Activated T-cell treated with anti-CD3 and anti-CD28 coated beads, Interleukin-2, amount 50 U/mL, for 72 hours (primary cell): ENCODE measurements at regions not wholly inside any gene's neighbourhood (a gene's known extent, or its start where the extent isn't known, plus 50 kb on each side); places are given as distances from the start of the nearest gene placed in this dataset.
"Not testable (repeated sequence)": the region's sequence is repeated elsewhere in the genome, so short reads cannot be mapped to it uniquely, and the experiment has no call there.

ENCODE experiments used
- ATAC-seq, 2 donors: fragments of 150-1000 bp; cut with Tn5 transposase; replicated peaks in 1 of 2; 2 replicates each; pipeline ENCODE4 v1.10.0; 2021; ENCODE audit warnings: moderate library complexity in 2 of 2, mild to moderate bottlenecking in 1 of 2
- DNase-seq, 2 donors: peaks; one replicate each; pipeline ENCODE4 v3.0.0; 2021 to 2022; ENCODE audit warnings: mixed read lengths in 1 of 2
- H3K27ac Mint-ChIP-seq: one replicate; pipeline ENCODE4 v1.8.0; 2022; ENCODE audit warnings: mild to moderate bottlenecking, moderate library complexity, mixed read lengths
- H3K27me3 Mint-ChIP-seq: one replicate; pipeline ENCODE4 v1.8.0; 2022; ENCODE audit warnings: low read depth, mixed read lengths
- H3K36me3 Mint-ChIP-seq, 2 donors: one replicate each; pipeline ENCODE4 v1.8.0; 2022; ENCODE audit warnings: mixed read lengths in 2 of 2, mild to moderate bottlenecking in 1 of 2; ENCODE audit not compliant: insufficient read depth in 2 of 2
- H3K4me1 Mint-ChIP-seq: one replicate; pipeline ENCODE4 v1.8.0; 2022; ENCODE audit warnings: low read depth, mixed read lengths
- H3K4me3 Mint-ChIP-seq, 2 donors: one replicate each; pipeline ENCODE4 v1.8.0; 2022; ENCODE audit warnings: mild to moderate bottlenecking in 2 of 2, mixed read lengths in 2 of 2, moderate library complexity in 2 of 2
- H3K9me3 Mint-ChIP-seq, 2 donors: one replicate each; pipeline ENCODE4 v1.8.0; 2022; ENCODE audit warnings: mixed read lengths in 2 of 2

DNA sequence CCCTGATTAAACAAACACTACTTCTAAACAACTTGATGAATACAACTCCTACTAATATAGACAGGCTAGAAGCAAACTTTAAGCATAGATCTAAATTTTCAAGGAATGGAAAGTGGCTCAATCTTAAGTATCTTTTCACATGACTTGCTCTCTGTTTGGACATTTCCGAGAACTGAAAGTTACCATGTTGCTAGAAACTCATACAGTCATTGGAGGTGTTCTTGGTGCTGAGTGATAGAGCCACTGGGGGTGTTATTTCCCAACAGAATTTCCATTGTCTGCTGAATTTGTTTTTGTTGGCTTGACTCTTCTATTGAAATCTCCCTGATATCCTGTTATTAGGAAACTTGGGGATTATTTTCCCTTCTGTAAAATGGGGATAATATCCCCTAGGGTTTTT, 264.5 kb upstream of the RASGRP1 start:
- Mint-ChIP-seq H3K27ac (no peak overlapping the region), H3K36me3 (peaks cover 0 to 5% of the 10 kb centered on the region in 2 donors), H3K4me1 (no peaks in the 10 kb centered on the region), H3K4me3 (no peak overlapping the region), H3K27me3 (peaks cover 25% of the 10 kb centered on the region), H3K9me3 (peaks cover 8% of the 10 kb centered on the region in 2 donors)
- ATAC-seq (no peak), DNase-seq (no peak)

DNA sequence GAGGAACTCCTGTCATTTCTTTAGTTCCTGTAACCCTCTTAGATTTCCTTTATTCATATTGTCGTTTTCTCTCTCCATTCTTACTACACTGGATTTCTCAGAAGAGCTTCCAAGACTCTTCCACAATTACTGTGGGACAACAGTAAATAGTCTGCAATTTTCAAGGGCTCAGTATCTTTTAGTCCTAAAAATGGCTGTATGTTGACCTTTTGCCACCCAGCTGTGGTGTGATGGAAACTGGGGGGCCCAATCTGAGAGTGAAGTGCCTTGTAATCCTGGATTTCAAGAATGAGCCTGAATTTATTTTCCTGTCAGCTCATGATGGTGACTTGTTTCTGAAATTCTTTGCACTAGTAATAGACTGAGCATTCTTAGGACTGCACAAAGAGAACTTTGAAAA, 277.6 kb upstream of the RASGRP1 start:
- ATAC-seq (no peak), DNase-seq (no peak)
- no peaks in the 10 kb centered on the region for H3K9me3 Mint-ChIP-seq
- peaks cover 29% of the 10 kb centered on the region for H3K27me3 Mint-ChIP-seq
- H3K4me1 Mint-ChIP-seq: no peaks in the 10 kb centered on the region
- H3K27ac Mint-ChIP-seq: no peak overlapping the region
- H3K36me3 Mint-ChIP-seq: no peaks in the 10 kb centered on the region
- H3K4me3 Mint-ChIP-seq: no peak overlapping the region

DNA sequence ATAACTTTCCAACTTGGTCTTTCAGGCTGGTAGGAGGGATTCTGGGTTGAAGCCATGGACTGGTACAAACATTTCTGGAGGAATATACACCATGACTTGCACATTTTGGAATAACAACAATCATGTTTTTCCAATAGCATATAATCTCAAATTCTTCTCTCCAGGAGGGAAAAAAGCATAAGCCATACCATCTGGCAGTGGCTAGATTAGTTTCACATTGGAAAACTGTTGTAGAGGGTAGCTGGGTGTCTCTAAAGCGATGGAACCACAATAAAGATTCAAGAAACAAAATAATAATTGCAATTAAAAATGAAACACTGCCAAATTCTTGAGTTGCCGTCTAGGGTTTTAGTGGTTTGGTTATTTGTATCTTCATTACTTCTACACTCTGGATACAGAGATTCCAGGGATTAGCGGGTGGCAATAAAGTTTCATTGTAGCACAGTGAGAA, 278.5 kb upstream of the RASGRP1 start:
- H3K27me3 Mint-ChIP-seq: peaks cover 21% of the 10 kb centered on the region
- ATAC-seq (no peak), DNase-seq (no peak)
- H3K9me3 Mint-ChIP-seq: no peaks in the 10 kb centered on the region
- no peaks in the 10 kb centered on the region for H3K4me1 Mint-ChIP-seq
- H3K36me3 Mint-ChIP-seq: no peaks in the 10 kb centered on the region
- H3K4me3 Mint-ChIP-seq: no peak overlapping the region
- no peak overlapping the region for H3K27ac Mint-ChIP-seq

DNA sequence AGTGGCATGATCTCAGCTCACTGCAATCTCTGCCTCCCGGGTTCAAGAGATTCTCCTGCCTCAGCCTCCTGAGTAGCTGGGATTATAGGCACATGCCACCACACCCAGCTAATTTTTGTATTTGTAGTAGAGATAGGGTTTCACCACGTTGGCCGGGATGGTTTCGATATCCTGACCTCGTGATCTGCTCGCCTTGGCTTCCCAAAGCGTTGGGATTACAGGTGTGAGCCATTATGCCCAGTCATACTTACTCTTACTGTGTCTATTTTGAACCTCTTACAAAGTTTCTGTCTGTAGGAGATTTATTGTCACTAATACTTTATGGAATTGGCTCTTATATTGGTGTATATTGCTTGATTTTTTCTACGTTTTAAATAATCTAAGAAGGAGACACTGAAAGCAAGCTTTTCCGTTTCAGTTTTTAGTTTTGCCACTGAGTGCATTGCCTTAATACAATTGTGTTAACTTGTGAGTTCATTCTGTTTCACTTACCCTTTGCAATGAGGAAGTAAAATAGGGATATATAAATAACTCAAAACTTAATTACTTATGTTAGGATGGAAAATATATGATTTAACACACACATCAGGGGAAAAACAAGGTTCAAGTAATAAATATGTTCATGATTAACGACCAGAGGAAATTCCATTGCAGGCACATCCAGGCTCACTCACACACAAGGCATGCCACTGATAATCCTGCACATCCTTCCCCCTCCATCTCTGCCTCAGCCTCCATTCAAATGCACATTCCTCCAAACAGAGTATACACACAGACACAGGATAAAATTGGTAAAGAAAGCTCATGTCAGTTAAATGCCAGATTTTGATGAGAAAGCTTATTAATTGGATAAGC, 279.3 kb upstream of the RASGRP1 start:
- ATAC-seq: no peak
- Mint-ChIP-seq H3K27ac (no peak overlapping the region), H3K36me3 (no peaks in the 10 kb centered on the region), H3K9me3 (no peaks in the 10 kb centered on the region), H3K4me3 (no peak overlapping the region), H3K4me1 (no peaks in the 10 kb centered on the region), H3K27me3 (peaks cover 19% of the 10 kb centered on the region)
- no peak for DNase-seq

DNA sequence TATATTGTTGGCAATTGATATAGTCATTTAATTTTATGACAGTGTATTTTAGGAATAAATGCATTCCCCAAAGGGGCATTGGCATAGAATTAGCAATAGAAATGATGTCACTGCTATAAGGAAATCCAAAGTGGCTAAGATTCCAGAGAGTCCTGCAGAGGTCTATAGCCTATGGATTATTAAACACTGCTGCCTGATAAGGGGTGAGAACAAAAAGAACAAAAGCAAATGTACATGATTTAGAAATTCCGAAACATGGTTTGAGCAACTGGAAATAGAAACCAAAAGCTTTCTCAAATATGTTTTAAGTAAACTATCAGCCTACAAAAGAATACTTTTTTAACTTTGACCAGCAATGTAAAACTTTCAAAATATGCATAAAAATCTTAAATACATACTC, 280.1 kb upstream of the RASGRP1 start:
- H3K4me3 Mint-ChIP-seq: no peak overlapping the region
- ATAC-seq (no peak), DNase-seq (no peak)
- H3K27me3 Mint-ChIP-seq: peaks cover 25% of the 10 kb centered on the region
- no peak overlapping the region for H3K27ac Mint-ChIP-seq
- H3K36me3 Mint-ChIP-seq: no peaks in the 10 kb centered on the region
- H3K4me1 Mint-ChIP-seq: no peaks in the 10 kb centered on the region
- no peaks in the 10 kb centered on the region for H3K9me3 Mint-ChIP-seq

DNA sequence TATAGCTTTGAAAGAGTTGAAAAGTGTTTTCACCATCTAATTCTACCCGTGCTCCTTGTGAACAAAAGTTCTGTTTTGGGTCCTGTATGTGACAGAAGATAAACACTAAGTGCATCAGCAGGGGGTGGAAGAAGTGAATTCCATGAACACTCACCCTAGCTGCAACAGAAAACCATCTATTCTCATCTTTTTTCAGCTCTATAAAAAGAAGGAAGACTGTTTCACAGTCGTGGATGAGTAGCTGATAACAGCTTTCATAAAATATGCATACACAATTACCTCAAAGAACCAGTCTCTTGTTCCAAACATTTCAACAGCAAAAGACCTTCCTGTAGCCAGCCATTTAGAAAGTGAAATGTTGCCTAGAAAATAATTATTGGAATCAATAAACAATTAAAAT, 281.7 kb upstream of the RASGRP1 start:
- Mint-ChIP-seq H3K4me1 (no peaks in the 10 kb centered on the region), H3K36me3 (no peaks in the 10 kb centered on the region), H3K9me3 (no peaks in the 10 kb centered on the region), H3K4me3 (no peak overlapping the region), H3K27ac (no peak overlapping the region), H3K27me3 (peaks cover 32% of the 10 kb centered on the region)
- ATAC-seq (no peak), DNase-seq (no peak)

DNA sequence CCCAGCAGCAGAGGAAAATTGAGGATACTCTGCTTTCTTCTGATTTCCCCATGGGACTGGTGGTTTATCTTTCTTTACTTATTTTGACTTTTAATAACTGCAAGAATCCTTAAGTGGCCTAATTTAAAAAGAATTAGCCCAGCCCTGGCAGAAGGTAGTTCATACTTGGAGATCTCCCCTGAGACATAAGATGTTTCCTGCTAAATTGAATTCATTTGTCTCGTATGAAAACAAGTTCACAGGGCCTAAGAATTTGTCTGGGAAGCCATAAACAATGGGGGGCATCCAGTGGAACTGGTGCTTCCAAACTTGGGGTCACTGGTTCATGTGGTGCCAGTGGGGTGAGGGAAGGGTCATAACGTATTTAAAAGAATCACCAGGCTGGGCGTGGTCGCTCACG, 283.1 kb upstream of the RASGRP1 start:
- ATAC-seq (no peak), DNase-seq (no peak)
- Mint-ChIP-seq H3K27me3 (peaks cover 25% of the 10 kb centered on the region), H3K4me1 (no peaks in the 10 kb centered on the region), H3K9me3 (no peaks in the 10 kb centered on the region), H3K27ac (no peak overlapping the region), H3K4me3 (no peak overlapping the region), H3K36me3 (no peaks in the 10 kb centered on the region)

DNA sequence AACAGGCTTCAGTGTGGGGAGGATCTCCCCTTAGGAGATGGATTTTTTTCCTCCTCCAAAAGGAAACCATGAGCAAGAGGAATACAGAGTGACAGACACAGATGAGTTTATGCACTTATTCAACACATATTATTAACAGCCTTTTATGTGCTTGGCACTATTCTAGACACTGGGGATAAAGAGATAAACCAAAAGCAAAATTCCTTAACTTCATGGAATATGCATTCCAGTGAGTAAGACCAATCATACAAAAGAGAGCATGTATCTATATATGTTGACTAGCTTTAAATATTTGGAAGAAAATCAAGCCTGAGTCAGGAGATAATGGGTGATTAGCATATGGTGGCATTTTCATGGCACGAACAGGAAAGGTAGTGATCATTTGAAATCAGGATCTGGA, 284.4 kb upstream of the RASGRP1 start:
- ATAC-seq: no peak
- Mint-ChIP-seq H3K36me3 (no peaks in the 10 kb centered on the region), H3K27me3 (peaks cover 24% of the 10 kb centered on the region), H3K4me3 (no peak overlapping the region), H3K27ac (no peak overlapping the region), H3K9me3 (no peaks in the 10 kb centered on the region), H3K4me1 (no peaks in the 10 kb centered on the region)
- no peak for DNase-seq

DNA sequence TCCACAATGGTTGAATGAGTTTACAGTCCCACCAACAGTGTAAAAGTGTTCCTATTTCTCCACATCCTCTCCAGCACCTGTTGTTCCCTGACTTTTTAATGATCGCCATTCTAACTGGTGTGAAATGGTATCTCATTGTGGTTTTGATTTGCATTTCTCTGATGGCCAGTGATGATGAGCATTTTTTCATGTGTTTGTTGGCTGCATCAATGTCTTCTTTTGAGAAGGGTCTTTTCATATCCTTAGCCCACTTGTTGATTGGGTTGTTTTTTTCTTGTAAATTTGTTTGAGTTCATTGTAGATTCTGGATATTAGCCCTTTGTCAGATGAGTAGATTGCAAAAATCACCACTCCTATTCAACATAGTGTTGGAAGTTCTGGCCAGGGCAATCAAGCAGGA, 287.6 kb upstream of the RASGRP1 start:
- H3K4me1 Mint-ChIP-seq, H3K27ac Mint-ChIP-seq, H3K9me3 Mint-ChIP-seq: not testable (repeated sequence)

DNA sequence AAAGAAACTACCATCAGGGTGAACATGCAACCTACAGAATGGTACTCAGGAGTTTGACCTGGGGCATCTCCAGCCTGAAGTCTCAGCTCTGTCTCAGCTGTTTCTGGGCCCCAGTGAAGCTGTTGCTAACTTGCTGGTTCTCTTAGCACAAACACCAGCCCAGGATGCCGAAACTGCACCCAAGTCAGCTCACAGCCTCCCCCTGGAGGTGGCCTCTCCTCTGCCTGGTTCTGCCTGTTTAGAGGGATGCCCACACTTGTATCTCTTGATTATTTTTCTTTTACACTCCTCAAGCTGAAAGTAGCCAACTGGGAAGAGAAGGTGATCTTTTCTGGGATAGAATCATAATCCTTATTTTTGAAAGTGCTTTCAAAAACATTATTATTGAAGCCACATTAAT, 289.0 kb upstream of the RASGRP1 start:
- Mint-ChIP-seq H3K36me3 (no peaks in the 10 kb centered on the region), H3K9me3 (no peaks in the 10 kb centered on the region), H3K4me3 (no peak overlapping the region), H3K27ac (no peak overlapping the region), H3K4me1 (no peaks in the 10 kb centered on the region), H3K27me3 (peaks cover 21% of the 10 kb centered on the region)
- no peak for ATAC-seq
- DNase-seq: peak; percentile 23 to 24

More for the DNA sequence above, 287.6 kb upstream of the RASGRP1 start:
- H3K27me3 Mint-ChIP-seq: peaks cover 21% of the 10 kb centered on the region
- not testable (repeated sequence) for H3K4me3 Mint-ChIP-seq, DNase-seq, ATAC-seq, H3K36me3 Mint-ChIP-seq

DNA sequence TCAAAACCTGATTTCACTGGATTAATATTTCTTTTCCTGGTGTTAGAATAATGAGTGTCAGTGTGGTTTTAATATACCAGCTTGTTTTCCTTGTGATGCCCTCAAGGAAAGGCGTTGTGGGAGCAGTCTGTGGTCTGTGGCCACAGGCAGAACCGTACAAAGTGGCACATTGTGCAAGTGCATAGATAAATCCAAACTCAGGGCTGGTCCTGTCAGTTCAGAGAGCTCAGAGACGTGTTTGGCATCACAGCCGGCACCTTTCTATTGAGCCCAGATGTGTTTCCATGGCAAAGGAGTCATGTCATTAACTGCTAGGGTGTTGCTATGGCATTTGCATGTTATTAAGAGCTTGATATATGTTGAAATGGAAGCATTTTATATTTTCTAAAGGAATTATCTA, 289.9 kb upstream of the RASGRP1 start:
- H3K9me3 Mint-ChIP-seq: no peaks in the 10 kb centered on the region
- no peaks in the 10 kb centered on the region for H3K4me1 Mint-ChIP-seq
- no peak for DNase-seq
- no peak overlapping the region for H3K4me3 Mint-ChIP-seq
- no peak overlapping the region for H3K27ac Mint-ChIP-seq
- no peaks in the 10 kb centered on the region for H3K36me3 Mint-ChIP-seq
- no peak for ATAC-seq
- peaks cover 12% of the 10 kb centered on the region for H3K27me3 Mint-ChIP-seq

DNA sequence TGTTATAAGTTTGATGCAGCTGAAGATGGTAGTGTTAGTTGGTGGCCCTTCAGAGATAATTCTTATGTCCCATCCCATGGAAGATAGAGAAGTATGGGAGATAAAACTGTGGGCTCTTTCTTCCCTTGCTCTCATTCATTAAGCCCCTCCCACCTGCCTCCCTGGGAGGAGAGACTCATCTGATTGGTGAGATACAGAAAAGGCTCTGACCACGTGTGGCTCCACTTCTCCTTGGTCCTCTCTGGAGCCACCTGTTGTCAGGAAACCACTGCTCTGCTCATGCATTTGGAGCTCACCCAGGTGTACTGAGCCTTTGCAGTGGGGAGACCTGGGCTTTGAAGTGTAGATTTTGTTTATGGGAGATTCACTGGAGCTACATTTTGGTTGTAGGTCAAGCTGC, 293.2 kb upstream of the RASGRP1 start:
- Mint-ChIP-seq H3K27ac (no peak overlapping the region), H3K36me3 (no peaks in the 10 kb centered on the region), H3K27me3 (peaks cover 9% of the 10 kb centered on the region), H3K9me3 (no peaks in the 10 kb centered on the region), H3K4me3 (no peak overlapping the region), H3K4me1 (no peaks in the 10 kb centered on the region)
- DNase-seq: no peak
- no peak for ATAC-seq

DNA sequence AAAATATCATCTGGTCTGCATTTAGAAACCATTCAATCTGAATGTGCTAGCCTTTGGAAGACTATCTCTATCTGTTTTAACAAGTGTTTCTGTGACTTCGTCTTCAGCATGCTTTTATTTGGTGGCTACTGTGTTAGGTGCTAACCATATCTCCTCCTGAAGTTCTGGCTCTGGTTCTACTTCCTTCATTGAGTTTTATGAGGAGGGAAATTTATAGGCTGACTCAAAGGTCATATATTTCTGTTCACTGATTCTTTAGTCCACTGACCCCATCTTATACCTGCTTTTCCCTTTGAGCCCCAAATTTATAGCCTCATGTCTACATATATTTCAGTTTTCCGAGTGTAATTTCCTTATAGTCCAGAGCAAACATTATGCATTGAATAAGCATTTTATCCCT, 295.0 kb upstream of the RASGRP1 start:
- Mint-ChIP-seq H3K27ac (no peak overlapping the region), H3K27me3 (peaks cover 9% of the 10 kb centered on the region), H3K4me3 (no peak overlapping the region), H3K9me3 (no peaks in the 10 kb centered on the region), H3K4me1 (no peaks in the 10 kb centered on the region), H3K36me3 (no peaks in the 10 kb centered on the region)
- ATAC-seq: no peak
- DNase-seq: no peak

DNA sequence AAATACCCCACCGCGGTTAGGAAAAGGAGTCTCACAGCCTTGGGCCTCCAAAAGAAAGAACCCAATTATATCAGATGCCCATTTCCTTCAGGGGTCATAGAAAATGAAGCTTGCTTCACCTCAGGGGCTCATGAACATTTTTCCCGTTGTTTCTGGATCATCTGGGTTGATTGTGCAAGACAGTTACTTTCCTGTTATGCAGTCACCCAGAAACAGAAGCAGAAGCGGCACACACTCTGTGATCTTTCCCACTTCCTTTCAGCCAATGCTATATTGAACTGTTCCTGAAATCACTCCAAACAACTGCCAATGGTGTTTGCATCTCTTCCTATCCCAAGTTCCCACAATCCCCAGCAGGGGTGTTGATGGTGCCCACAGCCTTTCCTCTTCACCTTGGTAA, 295.6 kb upstream of the RASGRP1 start:
- ATAC-seq: no peak
- H3K4me3 Mint-ChIP-seq: no peak overlapping the region
- H3K27ac Mint-ChIP-seq: no peak overlapping the region
- no peak for DNase-seq
- no peaks in the 10 kb centered on the region for H3K9me3 Mint-ChIP-seq
- H3K27me3 Mint-ChIP-seq: peaks cover 14% of the 10 kb centered on the region
- no peaks in the 10 kb centered on the region for H3K4me1 Mint-ChIP-seq
- H3K36me3 Mint-ChIP-seq: no peaks in the 10 kb centered on the region
